HG03060 (cell line): ENCODE measurements at regions not wholly inside any gene's neighbourhood (a gene's known extent, or its start where the extent isn't known, plus 50 kb on each side); places are given as distances from the start of the nearest gene placed in this dataset.

ENCODE experiments used
- ATAC-seq: cut with Tn5 transposase; IDR thresholded peaks from one replicate; pipeline ENCODE4 v1.9.1; 2021; ENCODE audit warnings: low read depth, moderate number of reproducible peaks; ENCODE audit not compliant: unreplicated experiment

DNA sequence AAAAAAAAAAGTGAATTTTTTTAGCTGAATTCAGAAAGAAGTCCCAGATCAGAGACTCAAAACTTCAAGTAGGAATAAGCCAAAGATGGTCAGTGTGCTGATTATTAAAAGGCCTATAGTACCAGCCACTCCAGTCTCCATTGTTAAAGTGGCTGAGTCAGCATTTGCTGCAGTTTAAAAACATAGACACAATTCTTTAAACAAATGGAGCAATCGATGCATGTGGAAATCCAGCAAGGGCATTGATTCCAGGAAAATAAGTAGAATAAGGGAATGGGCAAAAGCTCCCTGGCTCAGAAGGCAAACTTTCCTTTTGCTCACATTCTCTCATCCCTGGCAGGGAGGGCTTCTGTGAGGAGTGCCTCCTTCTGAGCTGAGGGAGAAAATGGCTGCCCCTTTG is 317.6 kb downstream of the LRIG3 start:
- no peak for ATAC-seq

DNA sequence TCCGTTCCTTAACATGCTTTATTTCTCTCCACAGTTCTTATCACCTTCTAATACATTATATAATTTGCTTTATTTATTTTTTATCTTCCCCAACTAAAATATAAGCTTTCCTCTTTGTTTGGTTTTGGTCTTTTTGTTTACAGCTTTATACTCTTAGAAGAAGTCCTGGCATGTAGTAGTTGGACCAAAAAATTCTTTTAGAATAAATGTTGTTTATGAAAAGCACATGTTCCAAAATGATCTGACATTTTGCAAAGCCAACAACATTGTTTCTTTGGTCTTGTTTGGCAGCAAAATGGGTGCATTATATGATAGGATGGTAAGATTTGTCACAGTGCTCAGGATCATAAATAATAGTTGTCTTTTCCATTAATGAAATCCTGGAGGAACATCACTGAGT is 312.5 kb downstream of the LRIG3 start:
- no peak for ATAC-seq

- ATAC-seq: no peak
Observed at GRCh38 chr12:58608711-58609110, 311.6 kb downstream of the LRIG3 start.

- no peak for ATAC-seq
Observed at GRCh38 chr12:58615047-58615446, 305.3 kb downstream of the LRIG3 start.

GRCh38 chr12:58615576-58615975 is 304.7 kb downstream of the LRIG3 start:
- no peak for ATAC-seq

- ATAC-seq: no peak
Observed at GRCh38 chr12:58616618-58617017, 303.7 kb downstream of the LRIG3 start.

- no peak for ATAC-seq
Observed at GRCh38 chr12:58621126-58621525, 299.2 kb downstream of the LRIG3 start.

GRCh38 chr12:58629376-58629775 is 290.9 kb downstream of the LRIG3 start:
- no peak for ATAC-seq

- ATAC-seq: no peak
Observed at GRCh38 chr12:58633479-58633878, 286.8 kb downstream of the LRIG3 start.

DNA sequence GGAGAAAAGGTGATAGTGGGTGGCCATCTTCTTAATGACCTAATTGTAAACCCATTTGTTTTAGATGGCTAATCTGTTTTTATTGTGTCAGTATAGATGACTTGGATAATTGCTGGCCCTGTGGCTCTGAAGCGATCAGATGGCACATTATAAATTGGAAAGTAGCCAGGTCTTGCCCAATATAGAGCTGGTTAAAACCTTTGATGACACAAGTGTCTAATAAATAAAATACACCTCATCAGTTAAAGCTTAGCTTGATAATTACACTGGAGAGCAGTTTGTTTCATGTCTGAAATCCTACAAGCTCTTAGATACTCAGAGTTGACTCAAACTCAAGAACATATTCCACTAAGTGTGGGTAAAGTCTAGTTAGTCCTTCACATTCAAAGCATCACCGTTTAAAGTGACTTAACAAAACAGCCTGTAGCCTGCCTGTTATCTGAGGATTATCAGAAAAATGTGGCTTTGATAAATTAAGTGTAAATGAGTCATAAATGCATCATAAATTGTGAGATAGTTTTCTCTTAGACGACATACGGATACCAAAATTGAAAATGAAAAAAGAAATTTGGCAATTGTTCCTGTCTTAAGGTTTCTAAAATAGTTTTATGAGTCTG is 280.9 kb downstream of the LRIG3 start:
- ATAC-seq: no peak

DNA sequence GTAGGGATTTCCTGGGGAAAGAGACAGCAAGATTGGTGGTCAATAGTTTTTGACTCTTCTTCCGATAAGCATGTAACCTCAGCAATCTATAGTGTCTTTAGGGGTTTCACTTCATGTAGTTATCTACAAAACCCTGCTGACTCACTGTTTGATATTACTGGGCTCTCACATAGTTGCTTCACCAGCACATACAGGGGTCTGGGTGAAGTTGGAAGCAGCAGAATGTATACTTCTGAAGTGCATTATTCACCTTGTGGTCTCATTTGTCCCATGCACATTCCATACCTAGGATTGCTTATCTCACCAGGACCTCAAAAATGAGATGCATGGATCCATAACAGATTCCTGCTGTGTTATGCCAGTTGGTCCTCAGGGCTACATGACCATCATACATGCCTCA is 280.0 kb downstream of the LRIG3 start:
- no peak for ATAC-seq

- ATAC-seq: no peak
Observed at GRCh38 chr12:58645946-58646345, 274.4 kb downstream of the LRIG3 start.

- no peak for ATAC-seq
Observed at GRCh38 chr12:58647495-58647894, 272.8 kb downstream of the LRIG3 start.

DNA sequence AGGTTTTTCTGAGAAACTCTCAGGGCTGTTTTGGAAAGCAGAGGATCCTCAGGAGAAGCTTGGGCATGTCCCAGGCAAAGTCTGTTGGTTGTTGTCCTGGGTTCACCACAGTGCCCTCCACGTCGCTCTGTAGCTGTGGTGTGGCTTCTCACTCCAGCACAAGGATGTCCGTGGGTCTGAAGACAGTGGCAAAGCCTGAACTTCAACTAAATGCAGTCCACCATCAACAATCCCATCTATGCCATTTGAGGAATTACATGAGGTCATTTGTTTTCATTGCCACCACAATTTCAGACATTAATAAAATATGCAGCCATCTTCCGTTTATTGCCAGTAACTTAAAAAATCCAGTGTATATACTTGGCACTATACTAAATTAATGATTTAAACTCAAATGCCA is 272.1 kb downstream of the LRIG3 start:
- no peak for ATAC-seq

DNA sequence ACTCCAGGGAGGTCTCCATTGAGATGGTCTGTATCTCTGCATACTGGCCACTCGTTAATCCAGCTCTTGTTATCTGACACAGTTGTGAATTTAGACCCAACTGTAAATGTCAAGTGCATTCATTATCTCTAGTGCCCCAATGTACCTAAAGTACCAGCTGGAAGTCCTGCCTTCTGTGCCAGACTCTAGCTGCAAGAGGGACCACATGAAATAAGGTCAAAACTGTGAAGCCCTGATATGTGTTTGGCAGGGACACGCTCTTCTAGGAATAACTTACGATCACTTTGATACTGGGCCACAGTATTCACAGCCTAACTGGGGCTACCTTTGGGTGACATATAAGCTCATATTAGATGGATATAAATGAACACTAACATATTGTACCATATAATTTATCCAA is 268.5 kb downstream of the LRIG3 start:
- no peak for ATAC-seq

- no peak for ATAC-seq
Observed at GRCh38 chr12:58654021-58654420, 266.3 kb downstream of the LRIG3 start.

DNA sequence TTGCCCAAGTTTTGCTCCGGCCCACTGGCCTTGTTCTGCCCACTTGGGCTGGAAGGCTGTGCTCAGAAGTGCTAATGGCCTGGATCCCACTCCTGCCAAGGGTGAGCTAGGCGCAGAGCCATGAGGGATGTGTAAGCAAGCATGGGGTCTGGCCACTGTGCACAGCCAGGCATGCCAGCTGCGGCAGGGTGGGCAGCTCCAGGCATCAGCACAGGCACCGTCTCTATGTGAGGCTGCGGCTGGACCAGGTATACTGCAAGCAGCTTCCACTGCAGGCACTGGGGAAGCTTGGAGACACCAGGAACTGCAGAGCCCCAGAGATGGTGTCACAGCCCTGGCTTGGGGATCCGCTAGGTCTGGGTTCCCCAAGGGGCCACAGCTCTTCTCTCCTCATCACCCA is 264.9 kb downstream of the LRIG3 start:
- ATAC-seq: no peak

GRCh38 chr12:58656254-58657009 is 263.9 kb downstream of the LRIG3 start:
- no peak for ATAC-seq

- no peak for ATAC-seq
Observed at GRCh38 chr12:58657190-58657589, 263.1 kb downstream of the LRIG3 start.

DNA sequence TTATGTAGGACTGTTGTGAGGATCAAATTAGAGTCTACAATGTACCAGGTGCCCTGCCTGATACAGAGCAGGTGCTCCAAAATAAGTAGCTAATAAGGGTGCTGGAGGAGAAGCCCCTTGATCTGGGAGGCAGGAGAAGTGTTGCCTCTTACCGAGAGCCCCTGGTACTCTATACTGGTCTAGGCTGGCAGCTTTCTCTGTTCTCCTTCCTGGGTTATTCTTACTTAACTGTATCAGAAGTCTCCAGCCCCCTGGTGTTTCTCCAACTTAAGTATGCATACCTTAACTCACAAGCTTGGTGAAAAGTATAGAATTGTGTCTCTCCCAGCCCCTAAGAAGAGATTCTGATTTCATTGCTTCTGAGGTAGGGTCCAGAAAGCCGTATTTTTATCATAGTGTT is 254.9 kb downstream of the LRIG3 start:
- no peak for ATAC-seq

DNA sequence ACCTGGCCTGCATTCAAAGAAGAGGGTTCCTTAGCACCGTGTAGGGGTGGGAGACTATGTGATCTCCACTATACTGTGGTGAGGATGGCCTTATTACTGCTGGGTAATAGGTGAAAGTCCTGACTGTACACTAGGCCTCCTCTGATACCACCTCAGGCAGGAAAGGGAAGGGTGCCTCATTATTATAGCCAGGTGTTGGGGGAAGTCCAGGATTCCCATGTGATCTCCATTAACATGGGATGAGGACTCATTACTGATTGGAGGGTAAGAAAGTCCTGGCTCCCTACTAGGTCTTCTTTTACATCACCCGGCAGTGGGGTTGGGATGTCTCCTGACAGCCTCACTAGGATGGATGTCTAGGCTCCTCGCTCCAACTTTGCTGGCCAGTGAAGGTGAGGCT is 252.1 kb downstream of the LRIG3 start:
- no peak for ATAC-seq

- ATAC-seq: no peak
Observed at GRCh38 chr12:58668871-58669270, 251.4 kb downstream of the LRIG3 start.
